ENCODE measurements at regions not wholly inside any gene's neighbourhood (a gene's known extent, or its start where the extent isn't known, plus 50 kb on each side); places are given as distances from the start of the nearest gene placed in this dataset.

- H3K9ac ChIP-seq (replicated peaks in 1 of 4; ENCODE audit: extremely low read depth in 1 of 4, low read depth in 3 of 4, low read length in 3 of 4), result no peak overlapping the region
- no peak overlapping the region for H2AFZ ChIP-seq (ENCODE audit: low read length)
- H2BK120ac ChIP-seq (replicated peaks; ENCODE audit: low read depth, low read length), result no peak overlapping the region
- H4K8ac ChIP-seq (ENCODE audit: extremely low read depth, insufficient read depth, low read length), result no peak overlapping the region
- no peaks in the 10 kb centered on the region for H3K9me3 ChIP-seq (ENCODE audit: insufficient read depth in 2 of 2, low read depth in 1 of 2, low read length in 1 of 2)
- H4K5ac ChIP-seq (ENCODE audit: insufficient read length, low read depth, low read length), result no peak overlapping the region
- no peak overlapping the region for H3K4me2 ChIP-seq (ENCODE audit: insufficient read depth in 1 of 2, low read depth in 2 of 2, low read length in 2 of 2)
- no peak overlapping the region for H3K56ac ChIP-seq (replicated peaks; ENCODE audit: insufficient read length, low read depth, low read length)
- H3K79me1 ChIP-seq (ENCODE audit: low read depth, low read length), result no peaks in the 10 kb centered on the region
- H3K4ac ChIP-seq (replicated peaks; ENCODE audit: insufficient read length, low read depth, low read length), result no peak overlapping the region
- H3K23ac ChIP-seq (ENCODE audit: insufficient read length), result no peak overlapping the region
- TF ChIP-seq ATF2 (IDR thresholded peaks at IDR 0.05; ENCODE audit: low read length) (no peak), EZH2 (IDR thresholded peaks at IDR 0.05; ENCODE audit: low read depth, low read length, severe bottlenecking) (no peak), JUND (IDR thresholded peaks at IDR 0.05; ENCODE audit: low read length) (no peak), SAP30 (IDR thresholded peaks at IDR 0.05; ENCODE audit: insufficient read depth, insufficient replicate concordance, low read length) (no peak), NRF1 (IDR thresholded peaks at IDR 0.05; ENCODE audit: low read depth, low read length) (no peak), KDM1A (IDR thresholded peaks at IDR 0.05; ENCODE audit: borderline replicate concordance, low read length) (no peak), SIRT6 (IDR thresholded peaks at IDR 0.05; ENCODE audit: low read length) (no peak)
- no peak overlapping the region for H3K14ac ChIP-seq (ENCODE audit: insufficient read length)
- no peak overlapping the region for H3K27ac ChIP-seq (ENCODE audit: low read depth, low read length)
- H3K18ac ChIP-seq (ENCODE audit: extremely low read depth, low read length), result no peak overlapping the region
- H3K79me2 ChIP-seq (ENCODE audit: control insufficient read depth in 1 of 2, insufficient read depth in 2 of 2, low read length in 2 of 2), result no peaks in the 10 kb centered on the region
- CTCF ChIA-PET (ENCODE audit: partially characterized antibody), result interaction anchor here (0.8 to 1.1 kb wide), 2 partner anchors 9 to 110 kb away, joined by 4 read pairs; no protein-coding TSS in a partner anchor
- POLR2A ChIA-PET (ENCODE audit: partially characterized antibody), result no interaction called here
- H3K4me1 ChIP-seq (replicated peaks in 1 of 4; ENCODE audit: control insufficient read depth in 3 of 4, insufficient read depth in 4 of 4, low read length in 3 of 4), result peaks cover 0 to 8% (median 4%) of the 10 kb centered on the region in 4 experiments; a peak in 3 of 7 replicates
- no peak overlapping the region for H2BK20ac ChIP-seq (ENCODE audit: low read length)
- no peak overlapping the region for H2BK15ac ChIP-seq (ENCODE audit: low read length)
- H3K27me3 ChIP-seq (replicated peaks in 1 of 4; ENCODE audit: control insufficient read depth in 3 of 4, extremely low read depth in 1 of 4, insufficient read depth in 3 of 4, low read length in 3 of 4), result no peaks in the 10 kb centered on the region
- no peak overlapping the region for H3K4me3 ChIP-seq (ENCODE audit: extremely low read depth in 1 of 4, insufficient read depth in 2 of 4, low read depth in 3 of 4, low read length in 4 of 4)
- no peaks in the 10 kb centered on the region for H4K20me1 ChIP-seq (replicated peaks in 1 of 2; ENCODE audit: control insufficient read depth in 1 of 2, insufficient read depth in 2 of 2, low read length in 2 of 2)
- H3K23me2 ChIP-seq (ENCODE audit: low read depth, low read length), result no peaks in the 10 kb centered on the region
- H2AK5ac ChIP-seq (ENCODE audit: low read depth, low read length), result no peak overlapping the region
- no peak overlapping the region for H2BK12ac ChIP-seq (ENCODE audit: low read depth, low read length)
- no peak overlapping the region for H2BK5ac ChIP-seq (ENCODE audit: low read depth, low read length)
- FAIRE-seq (no peak), DNase-seq (ENCODE audit: low read depth in 1 of 2, low spot score in 2 of 2) (no peak)
- no peaks in the 10 kb centered on the region for H3K36me3 ChIP-seq (ENCODE audit: control insufficient read depth in 2 of 4, insufficient read depth in 4 of 4, low read length in 3 of 4)
- H4K91ac ChIP-seq (replicated peaks; ENCODE audit: insufficient read length, low read length), result no peak overlapping the region
- WGBS, 2 experiments (ENCODE audit: extremely low coverage in 1 of 2, insufficient coverage in 1 of 2, insufficient read length in 1 of 2, insufficient replicate concordance in 2 of 2, low coverage in 1 of 2, low lambda C conversion rate in 2 of 2, missing lambda C conversion rate in 1 of 2), result 82% methylated on average over 2 of the region's 2 CpGs; no CpG with 5 or more reads in 1 of the 2 experiments
These were observed 330.8 kb downstream of the BTBD3 start for GRCh38 chr20:12248481-12248880.

Measured in H1 (cell line).